ENCODE measurements at regions not wholly inside any gene's neighbourhood (a gene's known extent, or its start where the extent isn't known, plus 50 kb on each side); places are given as distances from the start of the nearest gene placed in this dataset.
"Not testable (repeated sequence)": the region's sequence is repeated elsewhere in the genome, so short reads cannot be mapped to it uniquely, and the experiment has no call there.

DNA sequence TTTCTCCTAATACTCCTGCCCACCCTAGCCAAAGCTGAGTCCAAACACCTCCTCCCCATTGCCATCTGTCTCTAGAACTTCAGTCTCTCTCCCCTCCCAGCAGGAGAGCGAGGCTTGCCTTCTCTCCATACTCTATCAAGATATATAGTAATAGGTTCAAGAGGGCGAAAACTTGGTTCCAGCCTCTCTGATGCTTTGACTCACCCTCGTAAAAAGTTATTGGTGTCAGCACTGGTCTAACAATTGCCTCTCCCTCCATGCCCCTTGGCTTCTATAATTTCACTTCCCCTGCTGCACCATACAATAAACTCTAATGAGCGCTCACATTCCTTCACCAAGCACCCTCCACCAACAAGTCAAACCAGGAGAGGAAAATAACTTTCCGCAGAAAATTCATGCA, 797.3 kb downstream of the BCL11A start:
- intact Hi-C loops (cut with DNase I; ENCODE audit: low total_unique reads): no loop called here
- in situ Hi-C loops (cut with MboI; ENCODE audit: low pct_ligation_motif_present in 1 of 4, low pct_unique_long_range_greater_than_20kb in 1 of 4, low sequenced_read_pairs in 3 of 4): no loop called here
- Histone ChIP-seq H3K4me1 (no peaks in the 10 kb centered on the region), H3K36me3 (no peaks in the 10 kb centered on the region), H3K27ac (no peak overlapping the region), H3K27me3 (no peaks in the 10 kb centered on the region), H3K4me3 (no peak overlapping the region), H3K9me3 (no peaks in the 10 kb centered on the region)
- no peak for DNase-seq
- TF ChIP-seq, protein P1, sequence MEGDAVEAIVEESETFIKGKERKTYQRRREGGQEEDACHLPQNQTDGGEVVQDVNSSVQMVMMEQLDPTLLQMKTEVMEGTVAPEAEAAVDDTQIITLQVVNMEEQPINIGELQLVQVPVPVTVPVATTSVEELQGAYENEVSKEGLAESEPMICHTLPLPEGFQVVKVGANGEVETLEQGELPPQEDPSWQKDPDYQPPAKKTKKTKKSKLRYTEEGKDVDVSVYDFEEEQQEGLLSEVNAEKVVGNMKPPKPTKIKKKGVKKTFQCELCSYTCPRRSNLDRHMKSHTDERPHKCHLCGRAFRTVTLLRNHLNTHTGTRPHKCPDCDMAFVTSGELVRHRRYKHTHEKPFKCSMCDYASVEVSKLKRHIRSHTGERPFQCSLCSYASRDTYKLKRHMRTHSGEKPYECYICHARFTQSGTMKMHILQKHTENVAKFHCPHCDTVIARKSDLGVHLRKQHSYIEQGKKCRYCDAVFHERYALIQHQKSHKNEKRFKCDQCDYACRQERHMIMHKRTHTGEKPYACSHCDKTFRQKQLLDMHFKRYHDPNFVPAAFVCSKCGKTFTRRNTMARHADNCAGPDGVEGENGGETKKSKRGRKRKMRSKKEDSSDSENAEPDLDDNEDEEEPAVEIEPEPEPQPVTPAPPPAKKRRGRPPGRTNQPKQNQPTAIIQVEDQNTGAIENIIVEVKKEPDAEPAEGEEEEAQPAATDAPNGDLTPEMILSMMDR (IDR thresholded peaks at IDR 0.05): no peak
- 83 to 86% methylated on average over 4 to 5 of the region's 5 CpGs for WGBS, 2 donors (ENCODE audit: low coverage in 1 of 2)

DNA sequence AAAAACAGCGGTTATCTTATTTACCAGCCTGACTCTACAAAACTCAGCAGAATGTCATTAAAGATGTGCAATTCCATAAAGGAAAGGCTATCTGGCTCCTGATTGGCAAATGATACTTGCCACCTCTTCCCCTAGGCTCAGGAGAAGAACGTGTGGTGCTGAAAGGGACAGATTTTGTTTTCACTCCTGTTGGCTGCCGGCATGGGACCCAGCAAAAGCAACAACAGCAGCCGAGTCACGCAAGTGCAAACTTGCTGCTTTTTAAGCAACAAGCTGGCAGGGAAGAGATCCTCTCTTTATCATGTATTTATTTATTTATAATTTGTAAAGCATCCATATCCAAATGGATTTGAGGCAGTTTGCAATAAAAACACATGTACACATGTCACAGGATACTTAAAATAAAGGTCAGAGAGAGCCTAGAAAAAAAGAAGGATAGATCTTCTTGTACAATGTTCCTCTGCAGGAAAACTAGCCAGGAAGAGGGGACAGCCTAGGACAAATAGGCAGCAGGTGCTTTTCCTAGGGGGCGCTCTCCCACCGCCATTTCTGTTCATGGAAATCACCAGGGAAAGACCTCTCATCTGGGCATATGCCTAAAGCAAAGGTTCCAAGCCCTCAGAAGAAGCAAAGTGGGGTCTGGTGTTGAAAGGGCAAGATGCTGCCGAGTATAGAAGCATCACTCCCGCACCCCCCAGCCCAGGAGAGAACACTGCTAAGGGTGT, 799.3 kb downstream of the BCL11A start:
- no peaks in the 10 kb centered on the region for H3K4me1 ChIP-seq
- H3K9me3 ChIP-seq: no peaks in the 10 kb centered on the region
- DNase-seq: no peak
- intact Hi-C loops (cut with DNase I; ENCODE audit: low total_unique reads) (no loop called here), in situ Hi-C loops (cut with MboI; ENCODE audit: low pct_ligation_motif_present in 1 of 4, low pct_unique_long_range_greater_than_20kb in 1 of 4, low sequenced_read_pairs in 3 of 4) (no loop called here)
- WGBS, 2 donors (ENCODE audit: low coverage in 1 of 2): 69 to 77% methylated on average over 6 to 9 of the region's 9 CpGs
- no peaks in the 10 kb centered on the region for H3K36me3 ChIP-seq
- H3K27ac ChIP-seq: no peak overlapping the region
- TF ChIP-seq POLR2AphosphoS5 (IDR thresholded peaks at IDR 0.05): no peak
- TF ChIP-seq POLR2A (IDR thresholded peaks at IDR 0.05): no peak
- no peak overlapping the region for H3K4me3 ChIP-seq
- no peaks in the 10 kb centered on the region for H3K27me3 ChIP-seq

DNA sequence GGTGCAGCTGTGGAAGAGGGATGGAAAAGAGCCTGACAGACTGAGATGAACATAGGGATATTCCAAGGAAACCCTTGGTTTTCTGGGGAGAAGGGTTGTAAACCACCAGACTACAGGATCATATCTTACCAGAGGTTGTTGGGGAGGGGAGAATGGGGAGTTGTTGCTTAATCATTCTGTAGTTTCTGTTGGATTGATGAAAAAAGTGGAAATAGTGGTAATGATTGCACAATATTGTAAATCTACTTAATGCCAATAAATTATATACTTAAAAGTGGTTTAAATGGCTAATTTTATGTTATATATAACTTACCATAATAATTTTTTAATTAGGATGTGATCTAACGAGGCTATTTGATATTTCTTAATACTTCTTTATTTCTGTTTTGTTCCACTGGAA, 800.9 kb downstream of the BCL11A start:
- Histone ChIP-seq H3K27ac (no peak overlapping the region), H3K4me3 (no peak overlapping the region), H3K27me3 (no peaks in the 10 kb centered on the region), H3K9me3 (no peaks in the 10 kb centered on the region), H3K36me3 (no peaks in the 10 kb centered on the region), H3K4me1 (no peaks in the 10 kb centered on the region)
- DNase-seq: no peak
- 27 to 52% methylated on average over 1 of the region's 1 CpG for WGBS, 2 donors (ENCODE audit: low coverage in 1 of 2)
- no peak for TF ChIP-seq POLR2AphosphoS5 (IDR thresholded peaks at IDR 0.05)
- TF ChIP-seq, protein P1 (IDR thresholded peaks at IDR 0.05): no peak
- no peak for TF ChIP-seq POLR2A (IDR thresholded peaks at IDR 0.05)
- no peak for TF ChIP-seq EP300 (IDR thresholded peaks at IDR 0.05; ENCODE audit: low read depth)
- in situ Hi-C loops (cut with MboI; ENCODE audit: low pct_ligation_motif_present in 1 of 4, low pct_unique_long_range_greater_than_20kb in 1 of 4, low sequenced_read_pairs in 3 of 4): no loop called here
- intact Hi-C loops (cut with DNase I; ENCODE audit: low total_unique reads): no loop called here

DNA sequence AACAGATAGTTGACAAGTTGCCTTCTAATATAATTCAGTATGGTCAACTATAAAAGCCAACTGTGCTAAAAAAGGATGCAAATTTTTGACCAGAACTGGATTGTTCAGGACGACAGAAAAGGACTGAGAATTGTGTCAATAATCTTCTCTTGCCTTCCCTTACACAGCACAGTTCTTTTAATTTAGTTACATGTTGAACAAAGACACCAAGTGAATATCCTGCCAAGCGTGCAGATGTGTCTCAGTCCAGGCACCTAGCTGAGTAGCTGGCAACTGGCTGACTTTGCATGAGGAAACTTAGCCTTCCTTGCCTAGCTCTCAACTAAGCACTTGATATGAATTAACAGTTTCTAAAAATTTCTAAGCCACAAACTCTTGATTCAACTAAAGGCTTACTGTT, 801.4 kb downstream of the BCL11A start:
- H3K36me3 ChIP-seq: no peaks in the 10 kb centered on the region
- DNase-seq: no peak
- TF ChIP-seq, protein P1 (IDR thresholded peaks at IDR 0.05): no peak
- TF ChIP-seq EP300 (IDR thresholded peaks at IDR 0.05; ENCODE audit: low read depth) (no peak), POLR2AphosphoS5 (IDR thresholded peaks at IDR 0.05) (no peak), POLR2A (IDR thresholded peaks at IDR 0.05) (no peak)
- in situ Hi-C loops (cut with MboI; ENCODE audit: low pct_ligation_motif_present in 1 of 4, low pct_unique_long_range_greater_than_20kb in 1 of 4, low sequenced_read_pairs in 3 of 4) (no loop called here), intact Hi-C loops (cut with DNase I; ENCODE audit: low total_unique reads) (no loop called here)
- no peak overlapping the region for H3K27ac ChIP-seq
- no peak overlapping the region for H3K4me3 ChIP-seq
- no peaks in the 10 kb centered on the region for H3K27me3 ChIP-seq
- WGBS, 2 donors (ENCODE audit: low coverage in 1 of 2): 43 to 68% methylated on average over 2 of the region's 2 CpGs
- no peaks in the 10 kb centered on the region for H3K9me3 ChIP-seq
- H3K4me1 ChIP-seq: no peaks in the 10 kb centered on the region

DNA sequence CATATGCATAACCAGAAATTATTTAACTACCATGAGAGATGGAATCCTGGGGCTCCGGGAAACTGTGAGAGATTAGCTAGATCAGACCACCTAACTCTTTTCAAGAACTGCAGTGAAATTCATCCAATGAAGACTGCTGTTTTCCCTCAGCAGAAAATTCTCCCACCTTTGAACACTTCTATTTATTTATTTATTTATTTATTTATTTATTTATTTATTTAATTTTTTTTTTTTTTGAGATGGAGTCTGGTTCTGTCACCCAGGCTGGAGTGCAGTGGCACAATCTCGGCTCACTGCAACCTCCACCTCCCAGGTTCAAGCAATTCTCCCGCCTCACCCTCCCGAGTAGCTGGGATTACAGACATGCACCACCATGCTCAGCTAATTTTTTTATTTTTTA, 802.2 kb downstream of the BCL11A start:
- H3K4me3 ChIP-seq; DNase-seq; H3K27ac ChIP-seq; in situ Hi-C loops (cut with MboI; ENCODE audit: low pct_ligation_motif_present in 1 of 4, low pct_unique_long_range_greater_than_20kb in 1 of 4, low sequenced_read_pairs in 3 of 4); H3K36me3 ChIP-seq; intact Hi-C loops (cut with DNase I; ENCODE audit: low total_unique reads); H3K27me3 ChIP-seq; H3K9me3 ChIP-seq; H3K4me1 ChIP-seq: not testable (repeated sequence)
- 96 to 100% methylated on average over 4 of the region's 4 CpGs for WGBS, 2 donors (ENCODE audit: low coverage in 1 of 2)

Data from transverse colon (tissue), 4 donors.